DMS153 treated with DMSO at 0.1 percent for 48 hours (cell line): ENCODE measurements at regions not wholly inside any gene's neighbourhood (a gene's known extent, or its start where the extent isn't known, plus 50 kb on each side); places are given as distances from the start of the nearest gene placed in this dataset.
"Not testable (repeated sequence)": the region's sequence is repeated elsewhere in the genome, so short reads cannot be mapped to it uniquely, and the experiment has no call there.

Source experiments
- DNase-seq: peaks from one replicate; lab custom pipeline; 2025; ENCODE audit not compliant: unreplicated experiment; lab: John Stamatoyannopoulos, UW

DNA sequence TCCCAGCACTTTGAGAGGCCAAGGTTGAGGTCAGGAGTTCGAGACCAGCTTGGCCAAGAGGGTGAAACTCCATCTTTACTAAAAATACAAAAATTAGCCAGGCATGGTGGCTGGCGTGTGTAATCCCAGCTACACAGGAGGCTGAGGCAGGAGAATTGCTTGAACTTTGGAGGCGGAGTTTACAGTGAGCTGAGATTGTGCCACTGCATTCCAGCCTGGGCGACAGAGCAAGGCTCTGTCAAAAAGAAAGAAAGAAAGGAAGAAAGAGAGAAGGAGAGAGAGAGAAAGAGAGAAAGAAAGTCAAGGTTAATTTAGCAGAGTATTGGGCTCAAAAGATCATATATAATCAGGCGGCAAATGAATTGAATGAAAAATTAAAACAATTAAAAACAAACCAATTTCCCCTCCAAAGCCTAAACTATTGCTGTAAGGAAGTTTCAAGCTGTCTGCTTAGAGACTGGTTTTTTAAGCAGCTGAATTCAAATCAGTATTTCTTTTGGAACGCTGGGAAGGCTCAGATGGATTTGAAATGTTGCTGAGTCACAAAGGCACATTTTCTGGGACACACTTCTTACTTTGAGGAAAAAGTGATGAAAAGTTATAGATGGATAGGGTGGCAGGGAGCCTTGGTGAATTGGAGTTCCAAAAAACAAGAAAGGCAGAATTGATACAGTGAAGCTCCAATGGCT lies 81.3 kb upstream of the BHLHE40 start:
- DNase-seq: no peak

DNA sequence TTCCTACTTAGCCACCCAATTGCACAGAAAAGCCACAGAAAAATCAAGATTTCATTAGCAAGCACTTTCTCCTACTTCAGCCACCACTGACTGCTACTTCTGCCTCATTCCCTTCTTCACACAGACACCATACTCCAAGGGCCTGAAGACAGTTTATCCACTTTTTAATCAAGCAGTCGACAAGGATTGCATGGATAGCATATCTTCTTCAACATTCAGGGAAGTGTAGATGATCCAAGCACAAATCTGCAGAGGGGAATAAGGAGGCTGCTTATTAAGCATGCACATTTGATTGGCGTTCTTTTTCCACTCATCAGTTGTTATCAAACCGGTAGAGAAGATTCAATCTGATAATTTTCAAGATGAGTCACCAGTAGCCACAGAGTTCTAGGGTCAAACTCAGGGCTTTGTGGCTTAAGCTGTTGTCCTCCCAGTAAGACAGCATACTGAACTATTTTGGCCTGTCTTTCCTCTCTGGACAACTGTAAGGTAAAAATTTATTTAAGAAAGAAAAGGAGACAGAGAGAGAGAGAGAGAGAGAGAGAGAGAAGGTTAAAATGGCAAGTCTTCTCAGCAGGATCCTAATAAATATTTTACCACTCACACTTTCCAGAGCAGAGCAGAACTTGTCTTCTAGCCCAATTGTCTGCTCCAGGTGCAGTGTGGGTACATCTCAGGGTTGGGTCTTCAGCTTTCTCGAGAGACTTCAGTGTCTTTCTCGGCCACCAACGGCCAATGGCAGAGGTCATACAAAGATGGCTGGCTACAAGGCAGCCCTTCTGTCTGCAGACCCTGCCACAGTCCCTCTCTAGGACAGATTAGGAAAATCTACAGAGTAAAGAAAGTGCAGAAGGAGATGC lies 80.6 kb upstream of the BHLHE40 start:
- no peak for DNase-seq

DNA sequence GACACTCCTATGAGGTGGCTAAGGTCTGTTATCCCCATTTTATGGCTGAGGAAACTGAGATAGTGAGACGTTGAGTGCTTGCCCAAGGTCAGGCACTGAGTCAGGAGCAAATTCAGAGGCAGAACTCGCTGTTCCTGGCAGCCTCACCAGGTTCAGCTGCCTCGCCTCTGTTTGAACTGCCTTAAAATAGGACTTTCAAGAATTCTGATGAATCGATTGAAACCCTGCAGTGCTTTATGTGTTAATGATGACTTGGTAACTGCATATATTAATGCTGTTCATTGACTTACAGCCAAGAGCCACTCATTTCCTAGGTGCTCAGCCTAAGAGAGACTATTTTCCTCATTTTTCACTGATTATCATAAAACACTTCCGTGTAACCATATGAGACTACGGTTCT lies 79.5 kb upstream of the BHLHE40 start:
- DNase-seq: no peak

DNA sequence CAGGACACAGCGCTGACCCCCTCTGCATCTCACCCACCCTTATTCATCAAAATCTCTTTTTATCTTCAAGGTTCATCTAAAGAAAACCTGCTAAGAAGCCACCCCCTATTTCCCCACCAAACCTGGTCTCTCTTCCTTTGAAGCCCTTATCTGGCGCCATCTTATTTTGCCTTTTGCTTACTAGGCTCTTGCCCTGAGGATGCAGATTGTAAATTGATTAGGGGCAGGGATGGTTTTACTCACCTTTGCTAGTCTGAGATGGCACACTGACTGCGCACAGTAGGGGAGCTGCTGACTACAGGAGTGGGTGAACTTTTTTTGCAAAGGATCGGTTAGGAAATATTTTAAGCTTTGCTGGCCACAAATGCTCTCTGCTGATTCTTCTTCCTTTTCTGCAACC lies 78.9 kb upstream of the BHLHE40 start:
- no peak for DNase-seq

DNA sequence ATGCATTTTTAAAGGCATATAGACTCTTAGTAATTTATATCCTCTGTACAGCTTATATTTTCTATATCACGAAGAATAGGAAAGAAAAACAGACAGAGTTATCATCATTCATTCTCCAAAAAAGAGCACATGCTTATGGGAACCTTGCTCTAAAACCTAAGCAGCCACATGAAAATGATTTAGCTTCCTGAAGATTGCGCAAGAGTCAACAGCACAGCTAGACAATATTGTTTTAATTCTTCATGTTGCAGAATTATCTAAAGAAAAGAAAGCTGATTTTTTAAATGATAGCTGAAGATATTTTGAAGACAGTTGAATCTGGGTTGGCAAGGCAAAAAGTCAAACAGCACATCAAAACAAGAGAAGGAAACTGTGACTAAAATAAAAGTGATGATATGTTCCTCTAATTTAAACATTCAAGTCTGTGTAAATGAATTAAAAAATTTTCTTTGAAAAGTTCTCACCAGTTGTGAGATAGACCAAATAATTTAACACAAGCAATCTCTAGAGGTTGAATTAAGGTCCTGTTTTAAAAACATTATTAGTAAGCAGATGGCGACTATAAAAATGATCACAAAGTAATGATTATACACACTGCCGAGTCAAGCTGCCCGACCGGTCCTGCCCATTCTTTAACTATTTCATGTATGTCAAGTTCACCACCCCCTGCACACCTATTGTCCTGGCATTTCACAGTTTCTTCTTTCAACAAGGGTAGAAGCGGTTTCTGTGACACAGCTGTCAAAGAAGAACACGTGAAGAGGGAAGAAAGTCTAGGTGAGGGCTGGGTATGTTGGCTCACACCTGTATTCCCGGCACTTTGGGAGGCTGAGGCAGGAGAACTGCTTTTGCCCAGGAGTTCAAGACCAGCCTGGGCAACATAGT lies 74.2 kb upstream of the BHLHE40 start:
- no peak for DNase-seq

DNA sequence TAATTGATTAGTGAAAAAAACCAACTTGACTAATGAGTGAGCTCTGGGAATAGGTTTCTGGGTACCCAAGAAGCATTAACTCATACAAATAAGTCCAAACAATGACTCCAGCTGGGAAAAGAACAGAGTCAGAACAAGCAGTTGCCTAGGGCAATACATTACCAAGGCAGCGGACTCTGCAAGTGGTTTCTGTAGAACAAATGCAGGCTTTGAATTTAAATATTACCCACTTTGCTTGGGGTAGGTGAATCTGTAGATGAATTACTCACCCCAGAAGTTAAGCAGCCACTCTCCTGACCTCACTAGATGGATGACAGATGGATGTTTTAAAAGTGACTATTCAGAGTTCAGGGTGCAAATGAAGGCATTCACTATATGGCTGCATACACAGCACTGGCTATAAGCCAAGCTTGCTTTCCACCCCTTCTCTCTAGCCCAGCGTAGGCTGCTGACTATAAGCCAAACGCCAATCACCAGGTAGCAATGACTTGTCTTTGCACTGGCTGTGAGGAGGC lies 73.1 kb upstream of the BHLHE40 start:
- peak; percentile 29 for DNase-seq

DNA sequence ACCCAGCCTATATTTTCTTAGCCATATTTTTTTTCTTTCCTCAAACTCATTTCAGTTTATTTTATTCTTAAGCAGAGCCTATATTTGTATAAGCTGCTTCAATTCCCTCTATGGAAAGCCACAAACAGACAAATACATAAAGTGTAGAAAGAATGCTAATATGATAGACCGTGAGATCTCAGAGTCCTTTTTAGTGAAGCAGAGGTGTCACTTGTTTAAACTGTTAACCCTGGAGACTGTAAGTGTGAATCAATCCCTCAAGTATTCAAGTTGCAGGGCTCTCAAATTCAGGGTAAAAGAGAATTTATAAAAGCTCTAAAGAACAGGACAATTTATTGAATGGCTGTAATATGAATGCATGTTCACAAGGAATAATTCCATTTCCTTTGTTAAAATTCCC lies 72.2 kb upstream of the BHLHE40 start:
- DNase-seq: no peak

DNA sequence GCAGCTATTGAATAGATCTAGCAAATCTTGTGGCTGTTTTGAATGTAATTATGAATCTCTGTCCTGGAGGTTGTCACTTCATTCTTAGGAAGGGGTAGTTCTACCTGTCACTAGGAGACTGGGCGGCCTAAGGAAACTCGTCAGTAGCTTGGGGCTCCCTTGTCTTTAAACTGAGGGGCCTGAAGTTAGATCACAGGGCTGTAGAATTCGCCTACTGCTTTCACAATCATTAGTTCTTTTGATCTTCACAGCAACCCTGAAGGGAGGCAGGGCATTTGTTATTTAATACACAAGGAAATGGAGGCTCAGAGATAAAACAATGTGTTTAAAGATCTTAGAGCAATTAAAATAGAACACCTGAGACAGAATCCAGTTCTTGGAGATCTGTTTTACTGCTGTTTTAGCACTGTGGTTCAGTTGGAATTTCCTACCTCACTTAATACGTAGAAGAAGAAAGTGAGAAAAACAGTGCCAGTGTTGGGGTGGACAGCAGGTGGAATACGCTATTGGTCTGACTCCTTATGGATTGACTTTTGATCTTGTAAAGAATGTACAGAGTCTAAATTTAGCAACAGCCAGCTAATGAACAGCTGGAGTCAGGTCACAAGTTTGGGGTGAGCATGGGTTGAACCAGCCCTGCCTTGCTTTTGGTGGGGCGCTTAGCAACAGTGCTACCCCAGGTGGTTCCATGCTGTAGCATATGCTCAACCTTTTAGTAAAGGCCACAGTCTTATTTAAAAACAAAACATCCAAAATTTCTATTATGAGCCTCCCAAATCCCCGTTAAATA lies 71.4 kb upstream of the BHLHE40 start:
- DNase-seq: no peak

DNA sequence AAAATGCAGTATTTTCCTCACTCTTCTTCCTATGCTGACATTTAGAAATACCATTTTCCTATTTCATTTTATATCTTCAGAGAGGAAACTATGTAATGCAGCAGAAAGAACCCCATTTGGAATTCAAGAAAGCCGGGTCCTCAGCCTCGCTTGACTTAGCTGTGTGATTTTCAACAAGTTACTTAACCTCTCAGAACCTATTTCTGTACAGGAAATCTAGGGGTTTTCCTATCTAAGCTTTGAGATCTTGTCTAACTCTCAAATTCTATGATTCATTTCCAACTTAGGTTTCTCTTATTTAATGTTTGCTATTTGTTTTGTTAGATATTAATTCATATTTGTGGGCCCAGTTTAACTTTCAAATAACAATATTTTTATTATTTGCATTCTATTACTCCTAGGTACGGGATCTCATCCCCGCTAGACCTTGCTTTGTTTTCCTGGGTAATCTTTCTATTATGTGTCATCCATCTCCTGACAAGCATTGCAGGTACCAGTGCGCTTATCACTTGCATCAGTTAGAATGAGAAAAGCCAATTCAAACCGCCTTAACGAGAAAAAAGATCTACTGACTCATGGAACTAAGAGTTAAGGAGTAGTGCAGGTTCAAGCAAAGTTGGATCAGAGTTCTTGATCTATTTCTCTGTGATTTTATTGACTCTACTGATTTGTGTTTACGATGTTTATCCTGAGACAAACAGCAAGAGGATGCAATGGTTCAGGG lies 70.6 kb upstream of the BHLHE40 start:
- no peak for DNase-seq

DNA sequence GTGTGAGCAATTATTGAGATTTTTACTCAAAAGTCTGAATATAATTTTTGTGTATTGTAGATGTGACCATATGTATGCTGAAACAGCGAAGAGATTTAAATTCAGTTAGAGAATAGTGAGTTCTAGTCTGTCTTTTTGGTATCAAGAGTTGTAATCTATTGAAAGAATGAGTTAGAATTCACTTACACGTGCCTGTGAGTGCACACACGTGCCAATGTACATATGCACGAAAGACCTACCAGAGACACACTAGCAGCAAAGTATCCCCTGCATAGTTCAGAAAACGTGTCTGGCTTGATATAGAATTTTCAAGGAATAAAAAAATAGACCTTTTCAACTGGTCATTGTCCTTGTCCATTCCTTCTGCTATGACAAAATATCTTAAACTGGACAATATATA lies 64.8 kb upstream of the BHLHE40 start:
- no peak for DNase-seq

DNA sequence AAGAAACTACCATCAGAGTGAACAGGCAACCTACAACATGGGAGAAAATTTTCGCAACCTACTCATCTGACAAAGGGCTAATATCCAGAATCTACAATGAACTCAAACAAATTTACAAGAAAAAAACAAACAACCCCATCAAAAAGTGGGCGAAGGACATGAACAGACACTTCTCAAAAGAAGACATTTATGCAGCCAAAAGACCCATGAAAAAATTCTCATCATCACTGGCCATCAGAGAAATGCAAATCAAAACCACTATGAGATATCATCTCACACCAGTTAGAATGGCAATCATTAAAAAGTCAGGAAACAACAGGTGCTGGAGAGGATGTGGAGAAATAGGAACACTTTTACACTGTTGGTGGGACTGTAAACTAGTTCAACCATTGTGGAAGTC lies 57.6 kb upstream of the BHLHE40 start:
- DNase-seq: not testable (repeated sequence)

DNA sequence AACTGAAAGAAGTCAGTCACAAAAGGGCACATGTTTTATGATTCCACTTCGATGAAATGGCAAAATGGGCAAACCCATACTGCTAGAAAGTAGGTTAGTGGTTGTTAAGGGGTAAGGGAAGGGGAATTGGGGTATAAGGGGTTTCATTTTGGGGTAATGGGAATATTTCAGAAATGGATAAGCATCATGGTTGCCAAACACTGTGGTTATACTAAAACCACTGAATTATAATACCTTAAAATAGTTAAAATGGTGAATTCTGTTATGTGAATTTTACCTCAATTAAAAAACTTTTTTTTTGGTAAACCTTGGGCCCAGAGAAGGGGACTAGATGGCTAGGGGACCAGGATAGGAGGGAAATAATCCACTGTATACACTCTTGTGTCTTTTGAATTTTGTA lies 52.3 kb upstream of the BHLHE40 start:
- no peak for DNase-seq

DNA sequence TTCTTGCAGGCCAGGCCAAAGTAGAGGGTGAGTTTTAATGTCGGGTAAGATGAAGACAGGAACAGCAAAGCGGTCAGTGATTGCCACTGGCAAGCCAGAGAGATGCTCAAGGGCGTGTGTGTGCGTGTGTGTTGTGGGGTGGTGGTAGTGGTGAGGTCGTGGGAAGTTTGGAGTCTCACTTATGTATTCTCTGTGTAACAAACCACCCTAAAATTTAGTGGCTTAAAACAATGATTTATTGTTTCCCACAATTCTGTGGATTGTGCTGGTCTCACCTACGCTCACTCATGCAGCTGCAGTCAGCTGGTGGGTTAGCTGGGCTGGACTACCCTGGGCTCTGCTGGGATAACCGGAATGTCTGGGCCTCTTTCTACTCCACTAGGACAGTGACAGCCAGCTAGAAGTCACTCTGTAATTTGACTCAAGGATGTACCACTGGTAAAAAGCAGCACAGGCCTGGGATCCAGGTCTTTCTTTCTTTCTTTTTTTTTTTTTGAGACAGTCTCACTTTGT lies 50.9 kb upstream of the BHLHE40 start:
- no peak for DNase-seq
